H9 (cell line): ENCODE measurements at regions not wholly inside any gene's neighbourhood (a gene's known extent, or its start where the extent isn't known, plus 50 kb on each side); places are given as distances from the start of the nearest gene placed in this dataset.

Source experiments
- DNase-seq: peaks from one replicate; pipeline ENCODE4 v3.0.0-alpha.2; 2017
- H2AFZ ChIP-seq: one replicate; pipeline ENCODE4 v1.6.1; 2013; ENCODE audit warnings: mild to moderate bottlenecking, low read length, control low read depth, moderate library complexity
- H2AK5ac ChIP-seq: 2 replicates; pipeline ENCODE4 v1.6.1; 2013; ENCODE audit warnings: low read length, control low read depth, mixed read lengths; ENCODE audit not compliant: insufficient read length
- H2BK120ac ChIP-seq: one replicate; pipeline ENCODE4 v1.6.1; 2013; ENCODE audit warnings: low read depth, mild to moderate bottlenecking, low read length, control low read depth, inconsistent platforms; ENCODE audit not compliant: poor library complexity, severe bottlenecking
- H2BK12ac ChIP-seq: 2 replicates; pipeline ENCODE4 v1.6.1; 2013; ENCODE audit warnings: low read length, control low read depth, mixed read lengths, low read depth; ENCODE audit not compliant: insufficient read length
- H2BK15ac ChIP-seq: 2 replicates; pipeline ENCODE4 v1.6.1; 2013; ENCODE audit warnings: low read depth, low read length, control low read depth
- H2BK20ac ChIP-seq: one replicate; pipeline ENCODE4 v1.6.1; 2013; ENCODE audit warnings: low read depth, mild to moderate bottlenecking, low read length, control low read depth, inconsistent platforms; ENCODE audit not compliant: poor library complexity, severe bottlenecking
- H2BK5ac ChIP-seq: 2 replicates; pipeline ENCODE4 v1.6.1; 2013; ENCODE audit warnings: low read length, control low read depth, mixed read lengths; ENCODE audit not compliant: insufficient read length
- H3K14ac ChIP-seq: 2 replicates; pipeline ENCODE4 v1.6.1; 2013; ENCODE audit warnings: low read length, control low read depth; ENCODE audit not compliant: insufficient read depth
- H3K18ac ChIP-seq: 2 replicates; pipeline ENCODE4 v1.6.1; 2013; ENCODE audit warnings: low read depth, mild to moderate bottlenecking, mixed read lengths, low read length, control low read depth; ENCODE audit not compliant: insufficient read length
- H3K23ac ChIP-seq: 2 replicates; pipeline ENCODE4 v1.6.1; 2013; ENCODE audit warnings: low read length, control low read depth, mixed read lengths, low read depth; ENCODE audit not compliant: insufficient read length
- H3K23me2 ChIP-seq: 2 replicates; pipeline ENCODE4 v1.6.1; 2013; ENCODE audit warnings: low read depth, mild to moderate bottlenecking, mixed read lengths, low read length, control low read depth; ENCODE audit not compliant: insufficient read length, poor library complexity, severe bottlenecking
- H3K27ac ChIP-seq: 2 replicates; pipeline ENCODE4 v1.5.1; 2013; ENCODE audit warnings: low read length, control low read depth, mixed read lengths, low read depth; ENCODE audit not compliant: insufficient read length
- H3K27me3 ChIP-seq: 2 replicates; pipeline ENCODE4 v1.6.1; 2013; ENCODE audit warnings: low read length, control low read depth, inconsistent platforms; ENCODE audit not compliant: insufficient read depth
- H3K4ac ChIP-seq: 2 replicates; pipeline ENCODE4 v1.6.1; 2013; ENCODE audit warnings: low read depth, mild to moderate bottlenecking, control low read depth, inconsistent platforms, low read length, moderate library complexity
- H3K4me1 ChIP-seq: 2 replicates; pipeline ENCODE4 v1.6.1; 2013; ENCODE audit warnings: low read length, control low read depth, inconsistent platforms; ENCODE audit not compliant: insufficient read depth
- H3K4me2 ChIP-seq: 2 replicates; pipeline ENCODE4 v1.6.1; 2013; ENCODE audit warnings: low read length, control low read depth, mixed read lengths; ENCODE audit not compliant: insufficient read length, insufficient read depth
- H3K56ac ChIP-seq: 2 replicates; pipeline ENCODE4 v1.6.1; 2013; ENCODE audit warnings: low read depth, mild to moderate bottlenecking, mixed read lengths, low read length, control low read depth; ENCODE audit not compliant: insufficient read length
- H3K79me1 ChIP-seq: 2 replicates; pipeline ENCODE4 v1.6.1; 2013; ENCODE audit warnings: low read depth, mild to moderate bottlenecking, moderate library complexity, low read length, control low read depth, inconsistent platforms; ENCODE audit not compliant: insufficient read depth, poor library complexity, severe bottlenecking
- H3K79me2 ChIP-seq: 2 replicates; pipeline ENCODE4 v1.6.1; 2013; ENCODE audit warnings: low read length, control low read depth, inconsistent platforms; ENCODE audit not compliant: insufficient read depth
- H3K9ac ChIP-seq: 2 replicates; pipeline ENCODE4 v1.6.1; 2013; ENCODE audit warnings: low read length, control low read depth, mixed read lengths; ENCODE audit not compliant: insufficient read length; ENCODE audit errors: extremely low read depth
- H3K9me3 ChIP-seq: one replicate; pipeline ENCODE4 v1.6.1; 2013; ENCODE audit warnings: low read depth, low read length, inconsistent platforms; ENCODE audit not compliant: control insufficient read depth
- H3T11ph ChIP-seq: one replicate; pipeline ENCODE4 v1.6.1; 2013; ENCODE audit warnings: mild to moderate bottlenecking, low read length, control low read depth, inconsistent platforms
- H4K20me1 ChIP-seq: one replicate; pipeline ENCODE4 v1.6.1; 2013; ENCODE audit not compliant: control insufficient read depth, insufficient read length, insufficient read depth
- H4K5ac ChIP-seq: 2 replicates; pipeline ENCODE4 v1.6.1; 2013; ENCODE audit warnings: low read depth, mild to moderate bottlenecking, mixed read lengths, low read length, control low read depth; ENCODE audit not compliant: insufficient read length
- H4K8ac ChIP-seq: replicated peaks from 2 replicates; pipeline ENCODE4 v1.6.1; 2013; ENCODE audit warnings: low read length, control low read depth, mixed read lengths, low read depth; ENCODE audit not compliant: insufficient read length
- H4K91ac ChIP-seq: 2 replicates; pipeline ENCODE4 v1.6.1; 2013; ENCODE audit warnings: low read depth, mild to moderate bottlenecking, moderate library complexity, mixed read lengths, low read length, control low read depth; ENCODE audit not compliant: insufficient read length
- H3K27ac Mint-ChIP-seq, 3 experiments: 2 replicates in 2 of 3; 3 replicates in 1 of 3; pipeline ENCODE4 v1.8.0; 2020 to 2021; ENCODE audit warnings: mixed read lengths in 3 of 3, mild to moderate bottlenecking in 1 of 3, moderate library complexity in 1 of 3
- H3K27me3 Mint-ChIP-seq: 2 replicates; pipeline ENCODE4 v1.8.0; 2021; ENCODE audit warnings: low read depth, mild to moderate bottlenecking, moderate library complexity, mixed read lengths
- H3K36me3 Mint-ChIP-seq, 3 experiments: 2 replicates in 2 of 3; 3 replicates in 1 of 3; pipeline ENCODE4 v1.8.0; 2020 to 2021; ENCODE audit warnings: low read depth in 3 of 3, mixed read lengths in 3 of 3; ENCODE audit not compliant: insufficient read depth in 1 of 3
- H3K4me1 Mint-ChIP-seq, 2 experiments: 2 replicates each; pipeline ENCODE4 v1.8.0; 2020; ENCODE audit warnings: mixed read lengths in 2 of 2
- H3K4me3 Mint-ChIP-seq, 2 experiments: 2 replicates in 1 of 2; 3 replicates in 1 of 2; pipeline ENCODE4 v1.8.0; 2020 to 2021; ENCODE audit warnings: mild to moderate bottlenecking in 2 of 2, mixed read lengths in 2 of 2, moderate library complexity in 1 of 2
- H3K9me3 Mint-ChIP-seq, 2 experiments: 2 replicates in 1 of 2; 3 replicates in 1 of 2; pipeline ENCODE4 v1.8.0; 2020; ENCODE audit warnings: mild to moderate bottlenecking in 2 of 2, mixed read lengths in 2 of 2, moderate library complexity in 1 of 2
- CTCF ChIP-seq: fragments of 200-600 bp; sonication (generic); conservative IDR thresholded peaks from 3 replicates; pipeline ENCODE4 v1.8.0; 2021; ENCODE audit warnings: antibody characterized with exemption, mild to moderate bottlenecking
- WGBS: extraction: QIAGEN DNeasy Blood & Tissue Kit; methylation state at CpG from one replicate; pipeline ENCODE4 v1.1.7; 2013; ENCODE audit warnings: missing lambda C conversion rate, low lambda C conversion rate, mixed read lengths; ENCODE audit not compliant: insufficient read length; ENCODE audit errors: extremely low coverage; 5-methylcytosine and 5-hydroxymethylcytosine counted together

DNA sequence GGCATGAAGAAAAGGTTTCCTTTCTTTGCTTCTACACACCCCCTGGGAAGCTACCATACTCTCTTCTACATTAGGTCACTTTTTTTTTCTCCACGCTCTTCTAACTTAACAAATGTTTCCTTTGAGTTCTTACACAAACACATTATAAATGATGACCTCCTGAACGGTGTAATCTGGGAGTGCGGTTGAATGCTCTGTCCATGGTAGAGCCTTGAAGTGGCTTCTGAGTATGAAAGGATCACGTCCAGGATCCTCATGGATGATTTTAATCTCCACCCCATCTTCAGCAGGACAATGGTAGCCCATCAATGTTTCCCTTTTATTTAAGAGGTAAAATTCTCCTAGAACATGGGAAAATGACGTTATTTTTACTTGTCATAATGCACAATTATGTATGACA is 587.3 kb downstream of the SEMA5A start:
- Mint-ChIP-seq H3K27me3 (no peaks in the 10 kb centered on the region), H3K9me3 (no peaks in the 10 kb centered on the region), H3K4me1 (no peaks in the 10 kb centered on the region), H3K36me3 (no peaks in the 10 kb centered on the region), H3K4me3 (no peak overlapping the region), H3K27ac (no peak overlapping the region)
- H2BK15ac ChIP-seq = no peak overlapping the region
- no peak for TF ChIP-seq CTCF
- no peaks in the 10 kb centered on the region for H3K79me1 ChIP-seq
- H3K27me3 ChIP-seq = no peaks in the 10 kb centered on the region
- no peak overlapping the region for H3K27ac ChIP-seq
- H2BK20ac ChIP-seq = no peak overlapping the region
- no peak overlapping the region for H2AFZ ChIP-seq
- no peak overlapping the region for H3K9ac ChIP-seq
- H3K56ac ChIP-seq = no peak overlapping the region
- no peaks in the 10 kb centered on the region for H3K4me1 ChIP-seq
- no peak overlapping the region for H3K4me2 ChIP-seq
- H4K91ac ChIP-seq = no peak overlapping the region
- no peak overlapping the region for H3K4ac ChIP-seq
- no peaks in the 10 kb centered on the region for H3K79me2 ChIP-seq
- H4K8ac ChIP-seq = no peak overlapping the region
- H4K20me1 ChIP-seq = no peaks in the 10 kb centered on the region
- no peak overlapping the region for H2BK12ac ChIP-seq
- no peak overlapping the region for H3K23ac ChIP-seq
- H2BK5ac ChIP-seq = no peak overlapping the region
- no peak overlapping the region for H3K18ac ChIP-seq
- no peak overlapping the region for H3T11ph ChIP-seq
- no peaks in the 10 kb centered on the region for H3K23me2 ChIP-seq
- H4K5ac ChIP-seq = no peak overlapping the region
- no peak overlapping the region for H2BK120ac ChIP-seq
- H3K14ac ChIP-seq = no peak overlapping the region
- no peak overlapping the region for H2AK5ac ChIP-seq
- no CpG with 5 or more reads among the region's 5 CpGs for WGBS
- no peak for DNase-seq
- H3K9me3 ChIP-seq = no peaks in the 10 kb centered on the region
